ENCODE measurements at regions not wholly inside any gene's neighbourhood (a gene's known extent, or its start where the extent isn't known, plus 50 kb on each side); places are given as distances from the start of the nearest gene placed in this dataset.

- H3K4me3 Mint-ChIP-seq, result no peak overlapping the region
- no peaks in the 10 kb centered on the region for H3K9me3 Mint-ChIP-seq
- Histone ChIP-seq H3K36me3 (ENCODE audit: control insufficient read depth, insufficient read depth, low read length) (no peaks in the 10 kb centered on the region), H3K27me3 (ENCODE audit: control insufficient read depth, insufficient read depth, low read length, poor library complexity, severe bottlenecking) (no peaks in the 10 kb centered on the region), H3K9me3 (ENCODE audit: control insufficient read depth, low read length) (no peaks in the 10 kb centered on the region), H3K27ac (ENCODE audit: low read depth, low read length) (no peak overlapping the region), H3K4me3 (ENCODE audit: low read length) (no peak overlapping the region), H3K4me1 (ENCODE audit: control insufficient read depth, insufficient read depth, low read length) (peaks cover 11% of the 10 kb centered on the region), H3K9ac (ENCODE audit: extremely low read depth, low read length, poor library complexity, severe bottlenecking) (no peak overlapping the region)
- TF ChIP-seq, protein P1, sequence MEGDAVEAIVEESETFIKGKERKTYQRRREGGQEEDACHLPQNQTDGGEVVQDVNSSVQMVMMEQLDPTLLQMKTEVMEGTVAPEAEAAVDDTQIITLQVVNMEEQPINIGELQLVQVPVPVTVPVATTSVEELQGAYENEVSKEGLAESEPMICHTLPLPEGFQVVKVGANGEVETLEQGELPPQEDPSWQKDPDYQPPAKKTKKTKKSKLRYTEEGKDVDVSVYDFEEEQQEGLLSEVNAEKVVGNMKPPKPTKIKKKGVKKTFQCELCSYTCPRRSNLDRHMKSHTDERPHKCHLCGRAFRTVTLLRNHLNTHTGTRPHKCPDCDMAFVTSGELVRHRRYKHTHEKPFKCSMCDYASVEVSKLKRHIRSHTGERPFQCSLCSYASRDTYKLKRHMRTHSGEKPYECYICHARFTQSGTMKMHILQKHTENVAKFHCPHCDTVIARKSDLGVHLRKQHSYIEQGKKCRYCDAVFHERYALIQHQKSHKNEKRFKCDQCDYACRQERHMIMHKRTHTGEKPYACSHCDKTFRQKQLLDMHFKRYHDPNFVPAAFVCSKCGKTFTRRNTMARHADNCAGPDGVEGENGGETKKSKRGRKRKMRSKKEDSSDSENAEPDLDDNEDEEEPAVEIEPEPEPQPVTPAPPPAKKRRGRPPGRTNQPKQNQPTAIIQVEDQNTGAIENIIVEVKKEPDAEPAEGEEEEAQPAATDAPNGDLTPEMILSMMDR (conservative IDR thresholded peaks at IDR 0.05), result no peak
- H3K4me1 Mint-ChIP-seq, result peaks cover 33% of the 10 kb centered on the region
- peak; percentile 62 for DNase-seq
- no peaks in the 10 kb centered on the region for H3K36me3 Mint-ChIP-seq (ENCODE audit: low read depth)
- no peak overlapping the region for H3K27ac Mint-ChIP-seq
- 81 to 82% methylated on average over 8 to 11 of the region's 11 CpGs for WGBS, 2 experiments (ENCODE audit: insufficient coverage in 1 of 2, insufficient read length in 1 of 2)
- no peaks in the 10 kb centered on the region for H3K27me3 Mint-ChIP-seq (ENCODE audit: insufficient read depth)
Measured at GRCh38 chr9:96073531-96074480, 198.3 kb downstream of the ERCC6L2 start.

DNA sequence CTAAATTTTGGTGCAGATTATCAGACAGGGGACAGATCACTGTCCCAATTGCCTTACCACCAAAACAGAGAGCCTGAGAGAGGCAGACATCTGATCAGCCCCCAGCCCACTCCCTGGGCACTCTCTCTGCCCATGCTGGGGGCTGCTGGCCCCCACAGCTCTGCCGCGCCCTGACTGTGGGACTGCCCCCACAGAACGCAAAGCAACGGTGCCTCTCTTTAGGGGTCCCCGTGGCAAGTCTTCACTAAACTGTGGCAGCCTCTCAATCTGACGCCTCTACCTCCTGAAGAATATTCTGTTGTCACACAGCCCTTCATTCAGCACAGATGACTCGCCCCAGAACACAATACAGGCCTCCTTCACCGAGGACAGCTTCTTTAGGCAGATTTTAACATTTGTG lies 197.4 kb downstream of the ERCC6L2 start:
- no peaks in the 10 kb centered on the region for H3K27me3 Mint-ChIP-seq (ENCODE audit: insufficient read depth)
- no peaks in the 10 kb centered on the region for H3K36me3 Mint-ChIP-seq (ENCODE audit: low read depth)
- TF ChIP-seq, protein P1 (conservative IDR thresholded peaks at IDR 0.05), result no peak
- Histone ChIP-seq H3K36me3 (ENCODE audit: control insufficient read depth, insufficient read depth, low read length) (no peaks in the 10 kb centered on the region), H3K4me3 (ENCODE audit: low read length) (no peak overlapping the region), H3K27me3 (ENCODE audit: control insufficient read depth, insufficient read depth, low read length, poor library complexity, severe bottlenecking) (no peaks in the 10 kb centered on the region), H3K4me1 (ENCODE audit: control insufficient read depth, insufficient read depth, low read length) (peaks cover 11% of the 10 kb centered on the region), H3K9ac (ENCODE audit: extremely low read depth, low read length, poor library complexity, severe bottlenecking) (no peak overlapping the region), H3K9me3 (ENCODE audit: control insufficient read depth, low read length) (no peaks in the 10 kb centered on the region), H3K27ac (ENCODE audit: low read depth, low read length) (no peak overlapping the region)
- no peak for DNase-seq
- 91 to 92% methylated on average over 7 to 8 of the region's 8 CpGs for WGBS, 2 experiments (ENCODE audit: insufficient coverage in 1 of 2, insufficient read length in 1 of 2)
- peaks cover 33% of the 10 kb centered on the region for H3K4me1 Mint-ChIP-seq
- H3K27ac Mint-ChIP-seq, result no peak overlapping the region
- H3K4me3 Mint-ChIP-seq, result no peak overlapping the region
- H3K9me3 Mint-ChIP-seq, result no peaks in the 10 kb centered on the region

DNA sequence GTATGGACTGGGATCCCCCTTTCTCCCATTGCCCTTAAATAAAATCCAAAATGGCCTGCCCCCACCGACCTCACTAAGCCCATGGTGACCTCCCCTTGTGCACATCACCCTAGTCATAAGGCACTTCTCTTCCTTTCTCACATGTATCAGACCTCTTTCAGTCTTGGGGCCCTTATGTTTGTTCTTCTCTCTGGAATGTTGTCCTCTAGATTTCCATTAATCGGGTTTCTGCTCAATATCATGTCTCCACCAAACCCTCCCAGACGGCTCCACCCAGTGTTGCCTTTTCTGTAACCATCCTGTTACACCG lies 196.3 kb downstream of the ERCC6L2 start:
- Histone ChIP-seq H3K4me1 (ENCODE audit: control insufficient read depth, insufficient read depth, low read length) (peaks cover 11% of the 10 kb centered on the region), H3K4me3 (ENCODE audit: low read length) (no peak overlapping the region), H3K27me3 (ENCODE audit: control insufficient read depth, insufficient read depth, low read length, poor library complexity, severe bottlenecking) (no peaks in the 10 kb centered on the region), H3K27ac (ENCODE audit: low read depth, low read length) (no peak overlapping the region), H3K36me3 (ENCODE audit: control insufficient read depth, insufficient read depth, low read length) (no peaks in the 10 kb centered on the region), H3K9ac (ENCODE audit: extremely low read depth, low read length, poor library complexity, severe bottlenecking) (no peak overlapping the region), H3K9me3 (ENCODE audit: control insufficient read depth, low read length) (no peaks in the 10 kb centered on the region)
- H3K27ac Mint-ChIP-seq, result no peak overlapping the region
- TF ChIP-seq, protein P1 (conservative IDR thresholded peaks at IDR 0.05), result no peak
- H3K36me3 Mint-ChIP-seq (ENCODE audit: low read depth), result no peaks in the 10 kb centered on the region
- peaks cover 33% of the 10 kb centered on the region for H3K4me1 Mint-ChIP-seq
- DNase-seq, result no peak
- H3K9me3 Mint-ChIP-seq, result no peaks in the 10 kb centered on the region
- WGBS, 2 experiments (ENCODE audit: insufficient coverage in 1 of 2, insufficient read length in 1 of 2), result 84 to 85% methylated on average over 4 of the region's 4 CpGs
- no peaks in the 10 kb centered on the region for H3K27me3 Mint-ChIP-seq (ENCODE audit: insufficient read depth)
- H3K4me3 Mint-ChIP-seq, result no peak overlapping the region

All from endodermal cell (in vitro differentiated cells).